ENCODE measurements at regions not wholly inside any gene's neighbourhood (a gene's known extent, or its start where the extent isn't known, plus 50 kb on each side); places are given as distances from the start of the nearest gene placed in this dataset.
"Not testable (repeated sequence)": the region's sequence is repeated elsewhere in the genome, so short reads cannot be mapped to it uniquely, and the experiment has no call there.

- H3K4me1 ChIP-seq (replicated peaks), result no peaks in the 10 kb centered on the region
- H3K27ac ChIP-seq, result no peak overlapping the region
- no peak overlapping the region for H3K4me3 ChIP-seq
- no peak for DNase-seq (ENCODE audit: low read depth in 1 of 2, low spot score in 2 of 2)
- 0 out of 2 replicates have a peak, but pooled peaks cover 2% of the 10 kb centered on the region for H3K9me3 ChIP-seq (replicated peaks)
- H3K27me3 ChIP-seq (replicated peaks), result peaks cover 98% of the 10 kb centered on the region
- no peaks in the 10 kb centered on the region for H3K36me3 ChIP-seq
Measured at GRCh38 chr13:111420113-111420876, 99.9 kb downstream of the TEX29 start.

GRCh38 chr13:111421216-111421615 is 100.8 kb downstream of the TEX29 start:
- no peaks in the 10 kb centered on the region for H3K4me1 ChIP-seq (replicated peaks)
- H3K27ac ChIP-seq, result no peak overlapping the region
- no peaks in the 10 kb centered on the region for H3K36me3 ChIP-seq
- H3K27me3 ChIP-seq (replicated peaks), result peaks cover 98% of the 10 kb centered on the region
- H3K9me3 ChIP-seq (replicated peaks), result 0 out of 2 replicates have a peak, but pooled peaks cover 2% of the 10 kb centered on the region
- DNase-seq (ENCODE audit: low read depth in 1 of 2, low spot score in 2 of 2), result no peak
- H3K4me3 ChIP-seq, result no peak overlapping the region

GRCh38 chr13:111422348-111422747 is 101.9 kb downstream of the TEX29 start:
- Histone ChIP-seq H3K27me3 (replicated peaks) (peaks cover 98% of the 10 kb centered on the region), H3K9me3 (replicated peaks) (0 out of 2 replicates have a peak, but pooled peaks cover 2% of the 10 kb centered on the region), H3K27ac (no peak overlapping the region), H3K4me1 (replicated peaks) (no peaks in the 10 kb centered on the region), H3K36me3 (no peaks in the 10 kb centered on the region), H3K4me3 (no peak overlapping the region)
- DNase-seq (ENCODE audit: low read depth in 1 of 2, low spot score in 2 of 2), result no peak

GRCh38 chr13:111423168-111423785 is 102.8 kb downstream of the TEX29 start:
- H3K27ac ChIP-seq, result no peak overlapping the region
- H3K36me3 ChIP-seq, result no peaks in the 10 kb centered on the region
- no peak for DNase-seq (ENCODE audit: low read depth in 1 of 2, low spot score in 2 of 2)
- 0 out of 2 replicates have a peak, but pooled peaks cover 2% of the 10 kb centered on the region for H3K9me3 ChIP-seq (replicated peaks)
- H3K4me3 ChIP-seq, result no peak overlapping the region
- peaks cover 98% of the 10 kb centered on the region for H3K27me3 ChIP-seq (replicated peaks)
- H3K4me1 ChIP-seq (replicated peaks), result no peaks in the 10 kb centered on the region

- H3K36me3 ChIP-seq, result no peaks in the 10 kb centered on the region
- DNase-seq (ENCODE audit: low read depth in 1 of 2, low spot score in 2 of 2), result no peak
- H3K9me3 ChIP-seq (replicated peaks), result 0 out of 2 replicates have a peak, but pooled peaks cover 2% of the 10 kb centered on the region
- no peak overlapping the region for H3K4me3 ChIP-seq
- no peak overlapping the region for H3K27ac ChIP-seq
- peaks cover 91% of the 10 kb centered on the region for H3K27me3 ChIP-seq (replicated peaks)
- H3K4me1 ChIP-seq (replicated peaks), result no peaks in the 10 kb centered on the region
Measured at GRCh38 chr13:111424134-111424533, 103.7 kb downstream of the TEX29 start.

GRCh38 chr13:111425326-111425725 is 104.9 kb downstream of the TEX29 start:
- no peak overlapping the region for H3K4me3 ChIP-seq
- DNase-seq (ENCODE audit: low read depth in 1 of 2, low spot score in 2 of 2), result no peak
- peaks cover 88% of the 10 kb centered on the region for H3K27me3 ChIP-seq (replicated peaks)
- peaks cover 6% of the 10 kb centered on the region; the same call in 1 of the 2 replicates for H3K9me3 ChIP-seq (replicated peaks)
- H3K27ac ChIP-seq, result no peak overlapping the region
- H3K36me3 ChIP-seq, result no peaks in the 10 kb centered on the region
- H3K4me1 ChIP-seq (replicated peaks), result no peaks in the 10 kb centered on the region

- H3K4me3 ChIP-seq, result no peak overlapping the region
- peaks cover 76% of the 10 kb centered on the region for H3K27me3 ChIP-seq (replicated peaks)
- no peaks in the 10 kb centered on the region for H3K36me3 ChIP-seq
- peak; percentile 48 to 76 for DNase-seq (ENCODE audit: low read depth in 1 of 2, low spot score in 2 of 2)
- H3K9me3 ChIP-seq (replicated peaks), result peaks cover 6% of the 10 kb centered on the region; the same call in 1 of the 2 replicates
- no peaks in the 10 kb centered on the region for H3K4me1 ChIP-seq (replicated peaks)
- no peak overlapping the region for H3K27ac ChIP-seq
Measured at GRCh38 chr13:111429064-111429558, 108.7 kb downstream of the TEX29 start.

GRCh38 chr13:111431206-111431605 is 110.8 kb downstream of the TEX29 start:
- peaks cover 12% of the 10 kb centered on the region; the same call in 1 of the 2 replicates for H3K9me3 ChIP-seq (replicated peaks)
- no peak for DNase-seq (ENCODE audit: low read depth in 1 of 2, low spot score in 2 of 2)
- no peak overlapping the region for H3K27ac ChIP-seq
- H3K4me3 ChIP-seq, result no peak overlapping the region
- no peaks in the 10 kb centered on the region for H3K4me1 ChIP-seq (replicated peaks)
- no peaks in the 10 kb centered on the region for H3K36me3 ChIP-seq
- H3K27me3 ChIP-seq (replicated peaks), result peaks cover 68% of the 10 kb centered on the region

- peaks cover 75% of the 10 kb centered on the region for H3K27me3 ChIP-seq (replicated peaks)
- H3K36me3 ChIP-seq, result no peaks in the 10 kb centered on the region
- peak in 1 of 2 experiments; percentile 37 for DNase-seq (ENCODE audit: low read depth in 1 of 2, low spot score in 2 of 2)
- H3K27ac ChIP-seq, result no peak overlapping the region
- H3K4me1 ChIP-seq (replicated peaks), result no peaks in the 10 kb centered on the region
- no peak overlapping the region for H3K4me3 ChIP-seq
- peaks cover 8% of the 10 kb centered on the region for H3K9me3 ChIP-seq (replicated peaks)
Measured at GRCh38 chr13:111434578-111435159, 114.2 kb downstream of the TEX29 start.

- Histone ChIP-seq H3K36me3 (no peaks in the 10 kb centered on the region), H3K27ac (no peak overlapping the region), H3K4me3 (no peak overlapping the region), H3K9me3 (replicated peaks) (peaks cover 8% of the 10 kb centered on the region), H3K4me1 (replicated peaks) (no peaks in the 10 kb centered on the region), H3K27me3 (replicated peaks) (peaks cover 72% of the 10 kb centered on the region)
- peak in 1 of 2 experiments; percentile 52 for DNase-seq (ENCODE audit: low read depth in 1 of 2, low spot score in 2 of 2)
Measured at GRCh38 chr13:111436446-111436845, 116.0 kb downstream of the TEX29 start.

- Histone ChIP-seq H3K27ac (no peak overlapping the region), H3K36me3 (no peaks in the 10 kb centered on the region), H3K27me3 (replicated peaks) (peaks cover 79% of the 10 kb centered on the region), H3K9me3 (replicated peaks) (peaks cover 8% of the 10 kb centered on the region), H3K4me3 (no peak overlapping the region), H3K4me1 (replicated peaks) (no peaks in the 10 kb centered on the region)
- DNase-seq (ENCODE audit: low read depth in 1 of 2, low spot score in 2 of 2), result peak in 1 of 2 experiments; percentile 60
Measured at GRCh38 chr13:111437417-111437816, 117.0 kb downstream of the TEX29 start.

- H3K4me1 ChIP-seq (replicated peaks), result no peaks in the 10 kb centered on the region
- peak in 1 of 2 experiments; percentile 62 for DNase-seq (ENCODE audit: low read depth in 1 of 2, low spot score in 2 of 2)
Measured at GRCh38 chr13:111437856-111438547, 117.6 kb downstream of the TEX29 start.

GRCh38 chr13:111440492-111440891 is 120.0 kb downstream of the TEX29 start:
- not testable (repeated sequence) for H3K4me1 ChIP-seq (replicated peaks); H3K9me3 ChIP-seq (replicated peaks); H3K4me3 ChIP-seq; H3K36me3 ChIP-seq; H3K27ac ChIP-seq
- DNase-seq (ENCODE audit: low read depth in 1 of 2, low spot score in 2 of 2), result peak in 1 of 2 experiments; percentile 59
- peaks cover 93% of the 10 kb centered on the region for H3K27me3 ChIP-seq (replicated peaks)

More at GRCh38 chr13:111437856-111438547, 117.6 kb downstream of the TEX29 start:
- no peak overlapping the region for H3K4me3 ChIP-seq
- H3K9me3 ChIP-seq (replicated peaks), result peaks cover 8% of the 10 kb centered on the region
- H3K36me3 ChIP-seq, result no peaks in the 10 kb centered on the region
- peaks cover 83% of the 10 kb centered on the region for H3K27me3 ChIP-seq (replicated peaks)
- H3K27ac ChIP-seq, result no peak overlapping the region
